Skeletal muscle tissue (tissue), 3 donors: ENCODE measurements at regions not wholly inside any gene's neighbourhood (a gene's known extent, or its start where the extent isn't known, plus 50 kb on each side); places are given as distances from the start of the nearest gene placed in this dataset.

Experiments used
- H3K27ac ChIP-seq: one replicate; pipeline ENCODE4 v1.7.0; 2013; ENCODE audit warnings: mild to moderate bottlenecking, low read depth, low read length, inconsistent platforms
- H3K27me3 ChIP-seq, 3 donors: one replicate each; pipeline ENCODE4 v1.7.0; 2013; ENCODE audit warnings: low read length in 3 of 3; ENCODE audit not compliant: control insufficient read depth in 3 of 3, insufficient read depth in 3 of 3
- H3K36me3 ChIP-seq, 3 donors: one replicate each; pipeline ENCODE4 v1.7.0; 2013; ENCODE audit warnings: low read length in 3 of 3; ENCODE audit not compliant: control insufficient read depth in 3 of 3, insufficient read depth in 3 of 3
- H3K4me1 ChIP-seq, 3 donors: one replicate each; pipeline ENCODE4 v1.7.0; 2013; ENCODE audit warnings: low read length in 3 of 3, mild to moderate bottlenecking in 3 of 3; ENCODE audit not compliant: control insufficient read depth in 3 of 3, insufficient read depth in 3 of 3
- H3K4me3 ChIP-seq, 3 donors: one replicate each; pipeline ENCODE4 v1.7.0; 2013; ENCODE audit warnings: low read length in 3 of 3
- H3K9ac ChIP-seq, 3 donors: one replicate each; pipeline ENCODE4 v1.7.0; 2013; ENCODE audit warnings: low read length in 3 of 3, mild to moderate bottlenecking in 3 of 3, moderate library complexity in 2 of 3, low read depth in 1 of 3
- H3K9me3 ChIP-seq, 3 donors: one replicate each; pipeline ENCODE4 v1.7.0; 2013; ENCODE audit warnings: low read length in 3 of 3; ENCODE audit not compliant: control insufficient read depth in 3 of 3
- donor health status: Osteomylitis.

GRCh38 chr6:11389977-11390376 is 147.6 kb upstream of the TMEM170B start:
- Histone ChIP-seq H3K4me3 (no peak overlapping the region), H3K9me3 (no peaks in the 10 kb centered on the region), H3K36me3 (no peaks in the 10 kb centered on the region), H3K27ac (no peak overlapping the region), H3K4me1 (peaks cover 0 to 7% (median 0%) of the 10 kb centered on the region in 3 donors), H3K27me3 (no peaks in the 10 kb centered on the region), H3K9ac (no peak overlapping the region)

- peaks cover 0 to 7% (median 0%) of the 10 kb centered on the region in 3 donors for H3K4me1 ChIP-seq
- H3K27me3 ChIP-seq, result no peaks in the 10 kb centered on the region
- no peak overlapping the region for H3K27ac ChIP-seq
- no peak overlapping the region for H3K4me3 ChIP-seq
- H3K9ac ChIP-seq, result no peak overlapping the region
- no peaks in the 10 kb centered on the region for H3K9me3 ChIP-seq
- no peaks in the 10 kb centered on the region for H3K36me3 ChIP-seq
Measured at GRCh38 chr6:11388983-11389944, 148.3 kb upstream of the TMEM170B start.

GRCh38 chr6:11387707-11388430 is 149.7 kb upstream of the TMEM170B start:
- Histone ChIP-seq H3K4me1 (peaks cover 0 to 3% (median 0%) of the 10 kb centered on the region in 3 donors), H3K36me3 (no peaks in the 10 kb centered on the region), H3K9me3 (no peaks in the 10 kb centered on the region), H3K9ac (no peak overlapping the region), H3K27me3 (no peaks in the 10 kb centered on the region), H3K4me3 (no peak overlapping the region), H3K27ac (no peak overlapping the region)

GRCh38 chr6:11386726-11387125 is 150.8 kb upstream of the TMEM170B start:
- no peaks in the 10 kb centered on the region for H3K4me1 ChIP-seq
- no peaks in the 10 kb centered on the region for H3K9me3 ChIP-seq
- no peaks in the 10 kb centered on the region for H3K27me3 ChIP-seq
- H3K4me3 ChIP-seq, result no peak overlapping the region
- no peaks in the 10 kb centered on the region for H3K36me3 ChIP-seq
- no peak overlapping the region for H3K27ac ChIP-seq
- H3K9ac ChIP-seq, result no peak overlapping the region

GRCh38 chr6:11386323-11386722 is 151.2 kb upstream of the TMEM170B start:
- Histone ChIP-seq H3K4me1 (no peaks in the 10 kb centered on the region), H3K27me3 (no peaks in the 10 kb centered on the region), H3K36me3 (no peaks in the 10 kb centered on the region), H3K4me3 (no peak overlapping the region), H3K27ac (no peak overlapping the region), H3K9ac (no peak overlapping the region), H3K9me3 (no peaks in the 10 kb centered on the region)

GRCh38 chr6:11384531-11385309 is 152.3 kb upstream of the NEDD9 start:
- no peak overlapping the region for H3K27ac ChIP-seq
- no peak overlapping the region for H3K9ac ChIP-seq
- H3K4me1 ChIP-seq, result no peaks in the 10 kb centered on the region
- no peaks in the 10 kb centered on the region for H3K36me3 ChIP-seq
- H3K27me3 ChIP-seq, result no peaks in the 10 kb centered on the region
- no peaks in the 10 kb centered on the region for H3K9me3 ChIP-seq
- no peak overlapping the region for H3K4me3 ChIP-seq

- Histone ChIP-seq H3K36me3 (no peaks in the 10 kb centered on the region), H3K27ac (no peak overlapping the region), H3K9me3 (no peaks in the 10 kb centered on the region), H3K4me1 (no peaks in the 10 kb centered on the region), H3K9ac (no peak overlapping the region), H3K4me3 (peak overlapping the region in 2 of 3 donors; percentile 2 to 36), H3K27me3 (no peaks in the 10 kb centered on the region)
Measured at GRCh38 chr6:11381801-11382513, 149.5 kb upstream of the NEDD9 start.

- Histone ChIP-seq H3K4me3 (no peak overlapping the region), H3K27me3 (no peaks in the 10 kb centered on the region), H3K27ac (no peak overlapping the region), H3K9me3 (no peaks in the 10 kb centered on the region), H3K9ac (no peak overlapping the region), H3K4me1 (no peaks in the 10 kb centered on the region), H3K36me3 (no peaks in the 10 kb centered on the region)
Measured at GRCh38 chr6:11380969-11381744, 148.7 kb upstream of the NEDD9 start.

- no peaks in the 10 kb centered on the region for H3K9me3 ChIP-seq
- no peak overlapping the region for H3K9ac ChIP-seq
- no peak overlapping the region for H3K27ac ChIP-seq
- no peak overlapping the region for H3K4me3 ChIP-seq
- no peaks in the 10 kb centered on the region for H3K4me1 ChIP-seq
- H3K36me3 ChIP-seq, result no peaks in the 10 kb centered on the region
- H3K27me3 ChIP-seq, result no peaks in the 10 kb centered on the region
Measured at GRCh38 chr6:11380549-11380948, 148.1 kb upstream of the NEDD9 start.
